H1 (cell line): ENCODE measurements at regions not wholly inside any gene's neighbourhood (a gene's known extent, or its start where the extent isn't known, plus 50 kb on each side); places are given as distances from the start of the nearest gene placed in this dataset.

ENCODE experiments used
- CTCF ChIA-PET: fragments of 300-600 bp; sonication (Branson Sonifier 250); formaldehyde crosslinking; loops from one replicate; lab custom pipeline; 2021; ENCODE audit not compliant: partially characterized antibody; lab: Charles Lee
- POLR2A ChIA-PET: fragments of 300-600 bp; sonication (Branson Sonifier 250); formaldehyde crosslinking; loops from one replicate; lab custom pipeline; 2021; ENCODE audit warnings: inconsistent platforms; ENCODE audit not compliant: partially characterized antibody; lab: Charles Lee
- DNase-seq, 2 experiments: peaks; one replicate each; pipeline versions ENCODE4 v3.0.0 to v3.0.0-alpha.2; 2010 to 2022; ENCODE audit warnings: low spot score in 2 of 2, low read depth in 1 of 2, mixed read lengths in 1 of 2
- FAIRE-seq: peaks from 2 replicates; lab custom pipeline; 2011; peaks lifted over from hg19 to GRCh38; lab: Jason Lieb, UNC
- H2AFZ ChIP-seq: 2 replicates; pipeline ENCODE4 v1.8.1; 2012; ENCODE audit warnings: low read length, inconsistent platforms
- H2AK5ac ChIP-seq: 2 replicates; pipeline ENCODE4 v1.6.1; 2013; ENCODE audit warnings: low read depth, low read length
- H2BK120ac ChIP-seq: replicated peaks from 2 replicates; pipeline ENCODE3; 2013; ENCODE audit warnings: low read depth, low read length, inconsistent platforms
- H2BK12ac ChIP-seq: 2 replicates; pipeline ENCODE4 v1.6.1; 2013; ENCODE audit warnings: low read depth, low read length
- H2BK15ac ChIP-seq: 2 replicates; pipeline ENCODE4 v1.6.1; 2013; ENCODE audit warnings: low read length
- H2BK20ac ChIP-seq: 2 replicates; pipeline ENCODE4 v1.6.1; 2013; ENCODE audit warnings: low read length
- H2BK5ac ChIP-seq: 2 replicates; pipeline ENCODE4 v1.6.1; 2013; ENCODE audit warnings: low read depth, low read length
- H3K14ac ChIP-seq: 2 replicates; pipeline ENCODE4 v1.6.1; 2013; ENCODE audit warnings: inconsistent platforms; ENCODE audit not compliant: insufficient read length
- H3K18ac ChIP-seq: 2 replicates; pipeline ENCODE4 v1.6.1; 2013; ENCODE audit warnings: low read length; ENCODE audit errors: extremely low read depth
- H3K23ac ChIP-seq: 2 replicates; pipeline ENCODE4 v1.6.1; 2013; ENCODE audit warnings: inconsistent platforms; ENCODE audit not compliant: insufficient read length
- H3K23me2 ChIP-seq: 2 replicates; pipeline ENCODE4 v1.6.1; 2013; ENCODE audit warnings: low read depth, low read length
- H3K27ac ChIP-seq: 2 replicates; pipeline ENCODE4 v1.6.1; 2011; ENCODE audit warnings: low read depth, low read length, inconsistent platforms
- H3K27me3 ChIP-seq, 4 experiments: replicated peaks in 1 of 4; 1 replicate in 1 of 4; 2 replicates in 3 of 4; pipeline versions ENCODE4 v1.6.1 to v1.8.1; 2011 to 2013; ENCODE audit warnings: low read length in 3 of 4, mild to moderate bottlenecking in 3 of 4, inconsistent platforms in 2 of 4, mixed read lengths in 2 of 4, moderate library complexity in 1 of 4; ENCODE audit not compliant: control insufficient read depth in 3 of 4, insufficient read depth in 3 of 4; ENCODE audit errors: extremely low read depth in 1 of 4
- H3K36me3 ChIP-seq, 4 experiments: 2 replicates each; pipeline versions ENCODE4 v1.6.1 to v1.8.1; 2011 to 2013; ENCODE audit warnings: mild to moderate bottlenecking in 4 of 4, low read length in 3 of 4, moderate library complexity in 2 of 4, control low read depth in 1 of 4, inconsistent platforms in 1 of 4; ENCODE audit not compliant: insufficient read depth in 4 of 4, control insufficient read depth in 2 of 4
- H3K4ac ChIP-seq: replicated peaks from 2 replicates; pipeline ENCODE3; 2013; ENCODE audit warnings: low read length, low read depth, mixed read lengths, inconsistent platforms; ENCODE audit not compliant: insufficient read length
- H3K4me1 ChIP-seq, 4 experiments: replicated peaks in 1 of 4; 1 replicate in 1 of 4; 2 replicates in 3 of 4; pipeline versions ENCODE4 v1.6.1 to v1.8.1; 2011 to 2013; ENCODE audit warnings: low read length in 3 of 4, inconsistent platforms in 2 of 4, mixed read lengths in 1 of 4; ENCODE audit not compliant: insufficient read depth in 4 of 4, control insufficient read depth in 3 of 4
- H3K4me2 ChIP-seq, 2 experiments: 2 replicates each; pipeline versions ENCODE4 v1.6.1 to v1.8.1; 2011 to 2013; ENCODE audit warnings: low read depth in 2 of 2, low read length in 2 of 2, control low read depth in 1 of 2, inconsistent platforms in 1 of 2, mild to moderate bottlenecking in 1 of 2; ENCODE audit not compliant: insufficient read depth in 1 of 2
- H3K4me3 ChIP-seq, 4 experiments: fragments of 200-600, 300-600 bp in 1 of 4; sonication (generic), shearing (Covaris generic), sonication (Bioruptor Twin) in 1 of 4; 2 replicates each; pipeline versions ENCODE4 v1.5.1 to v1.8.1; 2011 to 2016; ENCODE audit warnings: low read length in 4 of 4, low read depth in 3 of 4, control low read depth in 2 of 4, inconsistent platforms in 2 of 4, mild to moderate bottlenecking in 2 of 4, mixed read lengths in 1 of 4, moderate library complexity in 1 of 4; ENCODE audit not compliant: insufficient read depth in 2 of 4; ENCODE audit errors: extremely low read depth in 1 of 4
- H3K56ac ChIP-seq: replicated peaks from 2 replicates; pipeline ENCODE3; 2013; ENCODE audit warnings: low read depth, mild to moderate bottlenecking, mixed read lengths, low read length, inconsistent platforms; ENCODE audit not compliant: insufficient read length
- H3K79me1 ChIP-seq: 2 replicates; pipeline ENCODE4 v1.6.1; 2013; ENCODE audit warnings: low read depth, low read length, control low read depth
- H3K79me2 ChIP-seq, 2 experiments: 2 replicates each; pipeline versions ENCODE4 v1.6.1 to v1.8.1; 2012 to 2013; ENCODE audit warnings: low read length in 2 of 2, mild to moderate bottlenecking in 2 of 2, inconsistent platforms in 1 of 2; ENCODE audit not compliant: insufficient read depth in 2 of 2, control insufficient read depth in 1 of 2
- H3K9ac ChIP-seq, 4 experiments: replicated peaks in 1 of 4; 1 replicate in 1 of 4; 2 replicates in 3 of 4; pipeline versions ENCODE4 v1.6.1 to v1.8.1; 2011 to 2013; ENCODE audit warnings: low read depth in 3 of 4, low read length in 3 of 4, control low read depth in 2 of 4, mild to moderate bottlenecking in 2 of 4, moderate library complexity in 2 of 4, inconsistent platforms in 1 of 4; ENCODE audit errors: extremely low read depth in 1 of 4
- H3K9me3 ChIP-seq, 2 experiments: 2 replicates each; pipeline versions ENCODE4 v1.6.1 to v1.8.1; 2012 to 2013; ENCODE audit warnings: mild to moderate bottlenecking in 2 of 2, moderate library complexity in 2 of 2, control low read depth in 1 of 2, inconsistent platforms in 1 of 2, low read depth in 1 of 2, low read length in 1 of 2, mixed read lengths in 1 of 2; ENCODE audit not compliant: insufficient read depth in 2 of 2
- H4K20me1 ChIP-seq, 2 experiments: replicated peaks in 1 of 2; 2 replicates each; pipeline versions ENCODE3 to v1.8.1; 2011 to 2013; ENCODE audit warnings: inconsistent platforms in 2 of 2, low read length in 2 of 2, mild to moderate bottlenecking in 1 of 2; ENCODE audit not compliant: insufficient read depth in 2 of 2, control insufficient read depth in 1 of 2
- H4K5ac ChIP-seq: 2 replicates; pipeline ENCODE4 v1.6.1; 2013; ENCODE audit warnings: low read length, low read depth, mixed read lengths, inconsistent platforms; ENCODE audit not compliant: insufficient read length
- H4K8ac ChIP-seq: 2 replicates; pipeline ENCODE4 v1.8.0; 2013; ENCODE audit warnings: mild to moderate bottlenecking, moderate library complexity, low read length, inconsistent platforms; ENCODE audit not compliant: insufficient read depth; ENCODE audit errors: extremely low read depth
- H4K91ac ChIP-seq: replicated peaks from 2 replicates; pipeline ENCODE3; 2013; ENCODE audit warnings: low read length, mixed read lengths, inconsistent platforms; ENCODE audit not compliant: insufficient read length
- SUZ12 ChIP-seq: fragments of 200-600 bp; sonication (generic); IDR thresholded peaks from 2 replicates; pipeline ENCODE4 v1.6.1; 2012; ENCODE audit warnings: mild to moderate bottlenecking, inconsistent platforms, low read length, moderate library complexity, mixed read lengths
- TBP ChIP-seq: IDR thresholded peaks from 2 replicates; pipeline ENCODE4 v1.6.1; 2011; ENCODE audit warnings: low read depth, low read length, improper control_type of control experiment
- WGBS, 2 experiments: shearing (Covaris generic) in 1 of 2; methylation state at CpG; one replicate each; pipeline versions ENCODE4 v1.1.6 to v1.1.7; 2013 to 2015; ENCODE audit warnings: low lambda C conversion rate in 2 of 2, mixed read lengths in 2 of 2, inconsistent platforms in 1 of 2, low coverage in 1 of 2, missing lambda C conversion rate in 1 of 2; ENCODE audit not compliant: insufficient replicate concordance in 2 of 2, insufficient coverage in 1 of 2, insufficient read length in 1 of 2; ENCODE audit errors: extremely low coverage in 1 of 2, missing lambda C conversion rate in 1 of 2; 5-methylcytosine and 5-hydroxymethylcytosine counted together

- H4K91ac ChIP-seq = no peak overlapping the region
- H3K18ac ChIP-seq = peak overlapping the region; percentile 1; the same call in 1 of the 2 replicates
- H3K4me1 ChIP-seq = no peaks in the 10 kb centered on the region
- peak overlapping the region in 2 of 4 experiments; percentile 15 to 24; a peak in 3 of 8 replicates for H3K4me3 ChIP-seq
- H4K8ac ChIP-seq = peak overlapping the region; percentile 68; the same call in 1 of the 2 replicates
- peak overlapping the region; percentile 12; the same call in 1 of the 2 replicates for H2AFZ ChIP-seq
- H2AK5ac ChIP-seq = no peak overlapping the region
- DNase-seq (peak; percentile 57 to 63), FAIRE-seq (no peak)
- H4K5ac ChIP-seq = no peak overlapping the region
- H3K14ac ChIP-seq = no peak overlapping the region
- H3K79me1 ChIP-seq = no peaks in the 10 kb centered on the region
- no peaks in the 10 kb centered on the region for H4K20me1 ChIP-seq
- POLR2A ChIA-PET = no interaction called here
- no peak overlapping the region for H2BK20ac ChIP-seq
- no peak overlapping the region for H2BK15ac ChIP-seq
- no peaks in the 10 kb centered on the region for H3K23me2 ChIP-seq
- peak overlapping the region; percentile 5 to 8; a peak in 2 of 4 replicates for H3K4me2 ChIP-seq
- H2BK5ac ChIP-seq = no peak overlapping the region
- H2BK12ac ChIP-seq = no peak overlapping the region
- peaks cover 2 to 8% of the 10 kb centered on the region in 2 experiments; a peak in 2 of 4 replicates for H3K9me3 ChIP-seq
- H3K4ac ChIP-seq = no peak overlapping the region
- TF ChIP-seq TBP (peak; percentile 86), SUZ12 (no peak)
- H3K79me2 ChIP-seq = no peaks in the 10 kb centered on the region
- WGBS, 2 experiments = 57% methylated on average over 15 of the region's 20 CpGs; no CpG with 5 or more reads in 1 of the 2 experiments
- H2BK120ac ChIP-seq = no peak overlapping the region
- peak overlapping the region; percentile 30 for H3K56ac ChIP-seq
- H3K27ac ChIP-seq = no peak overlapping the region
- no peak overlapping the region for H3K9ac ChIP-seq
- no peak overlapping the region for H3K23ac ChIP-seq
- no peaks in the 10 kb centered on the region for H3K36me3 ChIP-seq
- H3K27me3 ChIP-seq = no peaks in the 10 kb centered on the region
- CTCF ChIA-PET = interaction anchor here (1.0 kb wide), 1 partner anchor 67 kb away, joined by 3 read pairs; no protein-coding TSS in a partner anchor
These were observed 108.2 kb upstream of the EGR2 start for GRCh38 chr10:62924344-62924748.
